Activated B cell treated with CpG ODN at 0.5 μM for 24 hours (primary cell): ENCODE measurements at regions not wholly inside any gene's neighbourhood (a gene's known extent, or its start where the extent isn't known, plus 50 kb on each side); places are given as distances from the start of the nearest gene placed in this dataset.
"Not testable (repeated sequence)": the region's sequence is repeated elsewhere in the genome, so short reads cannot be mapped to it uniquely, and the experiment has no call there.

Experiments used
- ATAC-seq: fragments of 200-7000 bp; cut with Tn5 transposase; one replicate; pipeline ENCODE4 v1.10.0; 2021; ENCODE audit warnings: low read depth, mild to moderate bottlenecking, moderate library complexity
- CTCF ChIA-PET: fragments of 350-600 bp; sonication (Branson Sonifier 250); formaldehyde crosslinking; loops from one replicate; lab custom pipeline; 2021; ENCODE audit warnings: antibody characterized with exemption; lab: Charles Lee
- POLR2A ChIA-PET: fragments of 350-600 bp; sonication (Branson Sonifier 250); formaldehyde crosslinking; loops from one replicate; lab custom pipeline; 2021; ENCODE audit warnings: antibody characterized with exemption; lab: Charles Lee
- DNase-seq: peaks from one replicate; pipeline ENCODE4 v3.0.0; 2022
- H3K27ac Mint-ChIP-seq: one replicate; pipeline ENCODE4 v1.8.0; 2020; ENCODE audit warnings: mixed read lengths
- H3K27me3 Mint-ChIP-seq: one replicate; pipeline ENCODE4 v1.8.0; 2021; ENCODE audit warnings: mixed read lengths
- H3K36me3 Mint-ChIP-seq: one replicate; pipeline ENCODE4 v1.8.0; 2021; ENCODE audit warnings: low read depth, mixed read lengths
- H3K4me1 Mint-ChIP-seq: one replicate; pipeline ENCODE4 v1.8.0; 2021; ENCODE audit warnings: mixed read lengths
- H3K4me3 Mint-ChIP-seq: one replicate; pipeline ENCODE4 v1.8.0; 2020; ENCODE audit warnings: mild to moderate bottlenecking, mixed read lengths
- H3K9me3 Mint-ChIP-seq: one replicate; pipeline ENCODE4 v1.8.0; 2020; ENCODE audit warnings: mixed read lengths
- intact Hi-C: fragments of 100-400 bp; cut with micrococcal nuclease; formaldehyde crosslinking; loops from one replicate; pipeline ENCODE4 v1.15.1; 2024
- TF ChIP-seq, protein P1 (sequence below): fragments of 200-600 bp; IDR thresholded peaks from one replicate; pipeline ENCODE4 v1.8.0; 2022; ENCODE audit warnings: antibody characterized with exemption, mild to moderate bottlenecking

DNA sequence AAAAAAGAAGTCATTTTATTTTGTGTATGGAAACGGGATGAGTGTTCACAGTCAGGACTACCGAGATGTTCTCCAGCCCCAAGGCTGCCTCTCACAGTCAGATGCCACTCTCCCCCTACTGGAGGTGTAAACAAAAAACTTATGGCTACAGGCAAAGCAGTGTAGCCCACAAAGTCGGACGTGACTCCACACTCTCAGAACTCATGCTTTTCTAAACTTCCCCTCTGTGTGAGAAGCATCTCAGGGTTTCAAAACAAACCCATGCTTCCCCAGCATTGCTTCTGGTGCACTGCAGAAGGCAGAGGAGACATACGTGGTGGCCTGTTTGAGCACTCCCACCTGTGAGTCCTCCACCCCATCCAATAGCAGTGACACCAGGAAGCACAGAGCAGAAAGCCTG, 580.3 kb downstream of the BNC2 start:
- H3K9me3 Mint-ChIP-seq: no peaks in the 10 kb centered on the region
- DNase-seq: no peak
- H3K27me3 Mint-ChIP-seq: no peaks in the 10 kb centered on the region
- ATAC-seq: no peak
- H3K4me1 Mint-ChIP-seq: peaks cover 3% of the 10 kb centered on the region
- ChIA-PET POLR2A (no interaction called here), CTCF (no interaction called here)
- no peaks in the 10 kb centered on the region for H3K36me3 Mint-ChIP-seq
- intact Hi-C loops: no loop called here
- H3K27ac Mint-ChIP-seq: no peak overlapping the region
- no peak overlapping the region for H3K4me3 Mint-ChIP-seq
- TF ChIP-seq, protein P1, sequence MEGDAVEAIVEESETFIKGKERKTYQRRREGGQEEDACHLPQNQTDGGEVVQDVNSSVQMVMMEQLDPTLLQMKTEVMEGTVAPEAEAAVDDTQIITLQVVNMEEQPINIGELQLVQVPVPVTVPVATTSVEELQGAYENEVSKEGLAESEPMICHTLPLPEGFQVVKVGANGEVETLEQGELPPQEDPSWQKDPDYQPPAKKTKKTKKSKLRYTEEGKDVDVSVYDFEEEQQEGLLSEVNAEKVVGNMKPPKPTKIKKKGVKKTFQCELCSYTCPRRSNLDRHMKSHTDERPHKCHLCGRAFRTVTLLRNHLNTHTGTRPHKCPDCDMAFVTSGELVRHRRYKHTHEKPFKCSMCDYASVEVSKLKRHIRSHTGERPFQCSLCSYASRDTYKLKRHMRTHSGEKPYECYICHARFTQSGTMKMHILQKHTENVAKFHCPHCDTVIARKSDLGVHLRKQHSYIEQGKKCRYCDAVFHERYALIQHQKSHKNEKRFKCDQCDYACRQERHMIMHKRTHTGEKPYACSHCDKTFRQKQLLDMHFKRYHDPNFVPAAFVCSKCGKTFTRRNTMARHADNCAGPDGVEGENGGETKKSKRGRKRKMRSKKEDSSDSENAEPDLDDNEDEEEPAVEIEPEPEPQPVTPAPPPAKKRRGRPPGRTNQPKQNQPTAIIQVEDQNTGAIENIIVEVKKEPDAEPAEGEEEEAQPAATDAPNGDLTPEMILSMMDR: no peak

DNA sequence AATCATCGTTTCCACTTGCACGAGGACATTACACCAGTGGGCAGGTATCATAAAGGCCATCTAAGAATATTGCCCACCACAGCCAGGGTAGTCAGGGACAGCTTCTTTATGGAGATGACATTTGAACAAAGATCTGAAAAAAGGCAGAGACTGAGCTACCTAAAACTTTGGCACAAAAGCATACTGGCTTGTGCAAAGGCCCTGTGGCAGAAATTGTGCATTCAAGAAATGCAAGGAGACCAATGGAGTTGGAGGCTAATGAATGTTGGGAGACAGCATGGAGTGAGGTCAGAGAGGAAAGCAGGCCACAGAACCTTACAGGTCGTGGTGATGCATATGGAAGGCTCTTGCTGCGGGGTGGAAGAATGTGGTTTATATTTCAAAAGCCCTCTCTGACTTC, 578.5 kb downstream of the BNC2 start:
- CTCF ChIA-PET: no interaction called here
- POLR2A ChIA-PET: no interaction called here
- DNase-seq: no peak
- Mint-ChIP-seq H3K9me3 (no peaks in the 10 kb centered on the region), H3K4me1 (peaks cover 3% of the 10 kb centered on the region), H3K27me3 (no peaks in the 10 kb centered on the region), H3K4me3 (no peak overlapping the region), H3K27ac (no peak overlapping the region), H3K36me3 (no peaks in the 10 kb centered on the region)
- intact Hi-C loops: no loop called here
- ATAC-seq: no peak
- TF ChIP-seq, protein P1: no peak

DNA sequence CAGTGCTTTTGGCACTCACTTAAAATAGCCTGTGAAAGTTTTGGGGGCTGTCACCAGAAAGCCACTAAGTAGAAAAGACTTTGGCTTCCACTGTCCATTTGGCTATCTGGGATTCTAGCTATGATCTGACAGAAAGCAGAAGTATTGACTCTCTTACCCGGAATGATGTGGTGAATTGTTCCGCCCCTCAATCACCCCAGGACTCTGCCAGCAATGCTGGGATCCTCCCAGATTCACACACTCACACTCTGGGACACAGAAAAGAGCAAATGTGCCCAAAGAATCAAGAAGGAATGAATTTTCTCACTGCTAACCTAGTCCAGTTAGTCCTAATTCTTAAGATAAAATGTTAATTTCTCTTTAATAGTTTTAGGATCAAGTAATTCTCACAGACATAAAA, 576.9 kb downstream of the BNC2 start:
- H3K9me3 Mint-ChIP-seq: no peaks in the 10 kb centered on the region
- no peaks in the 10 kb centered on the region for H3K27me3 Mint-ChIP-seq
- DNase-seq: no peak
- H3K36me3 Mint-ChIP-seq: no peaks in the 10 kb centered on the region
- H3K4me1 Mint-ChIP-seq: peaks cover 3% of the 10 kb centered on the region
- H3K4me3 Mint-ChIP-seq: no peak overlapping the region
- CTCF ChIA-PET: no interaction called here
- no peak overlapping the region for H3K27ac Mint-ChIP-seq
- no peak for ATAC-seq
- POLR2A ChIA-PET: no interaction called here
- TF ChIP-seq, protein P1: no peak
- intact Hi-C loops: no loop called here

GRCh38 chr9:16294133-16294770, 576.2 kb downstream of the BNC2 start:
- intact Hi-C loops: no loop called here
- H3K4me1 Mint-ChIP-seq: peaks cover 2% of the 10 kb centered on the region
- no peak for DNase-seq
- H3K4me3 Mint-ChIP-seq: no peak overlapping the region
- TF ChIP-seq, protein P1: no peak
- no peak for ATAC-seq
- no peak overlapping the region for H3K27ac Mint-ChIP-seq
- CTCF ChIA-PET: no interaction called here
- no peaks in the 10 kb centered on the region for H3K27me3 Mint-ChIP-seq
- no peaks in the 10 kb centered on the region for H3K36me3 Mint-ChIP-seq
- POLR2A ChIA-PET: no interaction called here
- H3K9me3 Mint-ChIP-seq: no peaks in the 10 kb centered on the region

- H3K4me3 Mint-ChIP-seq, intact Hi-C loops, POLR2A ChIA-PET, H3K27ac Mint-ChIP-seq, H3K9me3 Mint-ChIP-seq, H3K4me1 Mint-ChIP-seq, H3K36me3 Mint-ChIP-seq, DNase-seq, ATAC-seq, CTCF ChIA-PET, H3K27me3 Mint-ChIP-seq: not testable (repeated sequence)
Measured at GRCh38 chr9:16294940-16295339, 575.5 kb downstream of the BNC2 start.

DNA sequence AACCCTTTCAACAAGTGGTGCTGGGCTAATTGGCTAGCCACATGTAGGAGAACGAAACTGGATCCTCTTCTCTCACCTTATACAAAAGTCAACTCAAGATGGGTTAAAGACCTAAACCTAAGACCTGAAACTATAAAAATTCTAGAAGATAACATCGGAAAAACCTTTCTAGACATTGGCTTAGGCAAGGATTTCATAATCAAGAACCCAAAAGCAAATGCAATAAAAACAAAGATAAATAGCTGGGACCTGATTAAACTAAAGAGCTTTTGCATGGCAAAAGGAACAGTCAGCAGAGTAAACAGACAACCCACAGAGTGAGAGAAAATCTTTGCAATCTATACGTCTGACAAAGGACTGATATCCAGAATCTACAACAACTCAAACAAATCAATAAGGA, 571.1 kb downstream of the BNC2 start:
- H3K36me3 Mint-ChIP-seq, POLR2A ChIA-PET, intact Hi-C loops, H3K9me3 Mint-ChIP-seq, H3K4me3 Mint-ChIP-seq, CTCF ChIA-PET, H3K27ac Mint-ChIP-seq, H3K4me1 Mint-ChIP-seq, H3K27me3 Mint-ChIP-seq, DNase-seq, ATAC-seq: not testable (repeated sequence)
